ENCODE measurements at regions not wholly inside any gene's neighbourhood (a gene's known extent, or its start where the extent isn't known, plus 50 kb on each side); places are given as distances from the start of the nearest gene placed in this dataset.

GRCh38 chr9:108473209-108474112, 382.3 kb downstream of the ACTL7B start:
- no peak for TF ChIP-seq CTCF (IDR thresholded peaks at IDR 0.05)
- H3K27ac Mint-ChIP-seq: no peak overlapping the region
- H3K9me3 Mint-ChIP-seq: peaks cover 3% of the 10 kb centered on the region
- ATAC-seq (ENCODE audit: low read depth): no peak
- no peak for DNase-seq
- H3K4me1 Mint-ChIP-seq: no peaks in the 10 kb centered on the region
- ChIA-PET POLR2A (no interaction called here), CTCF (no interaction called here)
- no peaks in the 10 kb centered on the region for H3K36me3 Mint-ChIP-seq (ENCODE audit: low read depth)
- H3K27me3 Mint-ChIP-seq: no peaks in the 10 kb centered on the region
- no peak overlapping the region for H3K4me3 Mint-ChIP-seq
- intact Hi-C loops (cut with micrococcal nuclease): no loop called here

GRCh38 chr9:108469654-108470053, 386.1 kb downstream of the ACTL7B start:
- TF ChIP-seq CTCF (IDR thresholded peaks at IDR 0.05): no peak
- H3K36me3 Mint-ChIP-seq (ENCODE audit: low read depth): no peaks in the 10 kb centered on the region
- intact Hi-C loops (cut with micrococcal nuclease): no loop called here
- H3K4me3 Mint-ChIP-seq: no peak overlapping the region
- H3K4me1 Mint-ChIP-seq: no peaks in the 10 kb centered on the region
- ATAC-seq (ENCODE audit: low read depth) (no peak), DNase-seq (no peak)
- H3K9me3 Mint-ChIP-seq: peaks cover 3% of the 10 kb centered on the region
- ChIA-PET CTCF (no interaction called here), POLR2A (no interaction called here)
- H3K27ac Mint-ChIP-seq: no peak overlapping the region
- no peaks in the 10 kb centered on the region for H3K27me3 Mint-ChIP-seq

GRCh38 chr9:108468364-108468763, 387.4 kb downstream of the ACTL7B start:
- H3K4me1 Mint-ChIP-seq: no peaks in the 10 kb centered on the region
- no peaks in the 10 kb centered on the region for H3K27me3 Mint-ChIP-seq
- ChIA-PET POLR2A (no interaction called here), CTCF (no interaction called here)
- H3K27ac Mint-ChIP-seq: no peak overlapping the region
- intact Hi-C loops (cut with micrococcal nuclease): no loop called here
- no peaks in the 10 kb centered on the region for H3K36me3 Mint-ChIP-seq (ENCODE audit: low read depth)
- H3K4me3 Mint-ChIP-seq: no peak overlapping the region
- H3K9me3 Mint-ChIP-seq: peaks cover 3% of the 10 kb centered on the region
- no peak for ATAC-seq (ENCODE audit: low read depth)
- TF ChIP-seq CTCF (IDR thresholded peaks at IDR 0.05): no peak
- DNase-seq: no peak

- no peak for ATAC-seq (ENCODE audit: low read depth)
- Mint-ChIP-seq H3K9me3 (peaks cover 3% of the 10 kb centered on the region), H3K27ac (no peak overlapping the region), H3K36me3 (ENCODE audit: low read depth) (no peaks in the 10 kb centered on the region), H3K4me1 (no peaks in the 10 kb centered on the region), H3K27me3 (no peaks in the 10 kb centered on the region), H3K4me3 (no peak overlapping the region)
- TF ChIP-seq CTCF (IDR thresholded peaks at IDR 0.05): no peak
- DNase-seq: no peak
- intact Hi-C loops (cut with micrococcal nuclease): no loop called here
- ChIA-PET CTCF (no interaction called here), POLR2A (no interaction called here)
Observed at GRCh38 chr9:108467653-108468324, 388.0 kb downstream of the ACTL7B start.

GRCh38 chr9:108467161-108467560, 388.6 kb downstream of the ACTL7B start:
- Mint-ChIP-seq H3K4me1 (no peaks in the 10 kb centered on the region), H3K27me3 (no peaks in the 10 kb centered on the region), H3K36me3 (ENCODE audit: low read depth) (no peaks in the 10 kb centered on the region), H3K9me3 (peaks cover 3% of the 10 kb centered on the region), H3K27ac (no peak overlapping the region), H3K4me3 (no peak overlapping the region)
- intact Hi-C loops (cut with micrococcal nuclease): no loop called here
- no peak for ATAC-seq (ENCODE audit: low read depth)
- DNase-seq: no peak
- POLR2A ChIA-PET: no interaction called here
- TF ChIP-seq CTCF (IDR thresholded peaks at IDR 0.05): no peak
- CTCF ChIA-PET: no interaction called here
